ENCODE measurements at regions not wholly inside any gene's neighbourhood (a gene's known extent, or its start where the extent isn't known, plus 50 kb on each side); places are given as distances from the start of the nearest gene placed in this dataset.
"Not testable (repeated sequence)": the region's sequence is repeated elsewhere in the genome, so short reads cannot be mapped to it uniquely, and the experiment has no call there.

DNA sequence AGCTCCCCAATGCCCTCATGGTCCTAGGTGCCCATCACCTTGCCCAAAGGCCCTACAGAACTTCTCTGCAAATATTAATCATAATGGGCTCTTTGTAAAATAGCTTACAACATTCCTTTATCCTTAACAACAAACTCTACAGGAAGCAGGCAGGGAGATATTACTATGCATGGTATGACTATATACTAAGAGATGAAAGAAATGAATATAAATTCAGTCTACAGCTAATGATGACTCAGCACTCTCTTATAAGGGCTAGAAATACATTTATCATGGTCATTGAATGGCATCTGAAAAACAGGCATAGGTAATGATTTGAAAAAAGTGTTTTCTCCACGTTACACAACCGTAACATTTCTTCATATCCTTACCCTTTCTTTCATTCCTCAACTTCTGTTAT is 254.8 kb upstream of the DSEL start:
- peaks cover 8% of the 10 kb centered on the region for H3K4me1 Mint-ChIP-seq (ENCODE audit: unreplicated experiment)
- H3K27ac Mint-ChIP-seq (ENCODE audit: unreplicated experiment) = no peak overlapping the region
- H3K4me3 Mint-ChIP-seq (ENCODE audit: unreplicated experiment) = no peak overlapping the region
- H3K36me3 Mint-ChIP-seq (ENCODE audit: unreplicated experiment) = no peaks in the 10 kb centered on the region
- H3K27me3 Mint-ChIP-seq (ENCODE audit: unreplicated experiment) = no peaks in the 10 kb centered on the region
- peaks cover 5% of the 10 kb centered on the region for H3K9me3 Mint-ChIP-seq (ENCODE audit: unreplicated experiment)
- DNase-seq (ENCODE audit: extremely low spot score, unreplicated experiment) = no peak
- TF ChIP-seq, protein P1, sequence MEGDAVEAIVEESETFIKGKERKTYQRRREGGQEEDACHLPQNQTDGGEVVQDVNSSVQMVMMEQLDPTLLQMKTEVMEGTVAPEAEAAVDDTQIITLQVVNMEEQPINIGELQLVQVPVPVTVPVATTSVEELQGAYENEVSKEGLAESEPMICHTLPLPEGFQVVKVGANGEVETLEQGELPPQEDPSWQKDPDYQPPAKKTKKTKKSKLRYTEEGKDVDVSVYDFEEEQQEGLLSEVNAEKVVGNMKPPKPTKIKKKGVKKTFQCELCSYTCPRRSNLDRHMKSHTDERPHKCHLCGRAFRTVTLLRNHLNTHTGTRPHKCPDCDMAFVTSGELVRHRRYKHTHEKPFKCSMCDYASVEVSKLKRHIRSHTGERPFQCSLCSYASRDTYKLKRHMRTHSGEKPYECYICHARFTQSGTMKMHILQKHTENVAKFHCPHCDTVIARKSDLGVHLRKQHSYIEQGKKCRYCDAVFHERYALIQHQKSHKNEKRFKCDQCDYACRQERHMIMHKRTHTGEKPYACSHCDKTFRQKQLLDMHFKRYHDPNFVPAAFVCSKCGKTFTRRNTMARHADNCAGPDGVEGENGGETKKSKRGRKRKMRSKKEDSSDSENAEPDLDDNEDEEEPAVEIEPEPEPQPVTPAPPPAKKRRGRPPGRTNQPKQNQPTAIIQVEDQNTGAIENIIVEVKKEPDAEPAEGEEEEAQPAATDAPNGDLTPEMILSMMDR (IDR thresholded peaks at IDR 0.05) = no peak

DNA sequence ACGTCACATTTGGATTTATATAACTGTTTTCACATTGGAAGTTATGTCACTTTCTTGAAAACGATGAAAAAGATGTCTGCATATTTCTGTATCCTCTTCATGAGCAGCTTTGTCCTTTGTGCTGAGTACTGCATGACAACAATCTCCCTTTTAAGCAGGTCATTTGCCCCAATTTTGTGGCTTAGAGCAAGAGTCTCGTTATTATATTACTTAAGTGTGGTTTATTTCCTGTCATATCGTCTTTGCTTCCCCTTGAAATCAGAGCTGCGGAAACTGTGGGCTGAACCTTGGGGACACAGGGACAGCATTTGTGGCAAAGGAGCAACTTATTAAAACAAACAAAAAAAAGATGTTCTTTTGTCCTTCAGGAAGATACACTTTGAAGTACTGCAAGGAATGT is 254.0 kb upstream of the DSEL start:
- no peaks in the 10 kb centered on the region for H3K36me3 Mint-ChIP-seq (ENCODE audit: unreplicated experiment)
- peaks cover 5% of the 10 kb centered on the region for H3K9me3 Mint-ChIP-seq (ENCODE audit: unreplicated experiment)
- H3K27me3 Mint-ChIP-seq (ENCODE audit: unreplicated experiment) = no peaks in the 10 kb centered on the region

DNA sequence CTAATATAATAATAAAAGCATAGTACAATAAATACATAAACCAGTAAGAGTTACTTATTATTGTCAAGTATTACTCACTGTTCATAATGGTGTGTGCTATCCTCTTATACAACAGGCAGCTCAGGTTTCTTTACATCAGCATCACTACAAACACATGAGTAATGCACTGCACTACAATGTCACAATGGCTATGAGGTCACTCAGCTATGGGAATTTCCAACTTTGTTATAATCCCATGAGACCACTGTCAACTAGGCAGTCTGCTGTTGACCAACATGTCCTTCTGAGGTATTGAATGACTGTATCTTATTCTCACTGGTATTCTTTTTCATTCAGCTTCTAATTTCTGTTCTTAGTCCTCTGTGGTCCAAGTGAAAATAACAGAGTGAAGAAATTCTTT is 250.4 kb upstream of the DSEL start:
- Mint-ChIP-seq H3K9me3 (ENCODE audit: unreplicated experiment) (peaks cover 5% of the 10 kb centered on the region), H3K4me1 (ENCODE audit: unreplicated experiment) (peaks cover 8% of the 10 kb centered on the region), H3K4me3 (ENCODE audit: unreplicated experiment) (no peak overlapping the region), H3K36me3 (ENCODE audit: unreplicated experiment) (no peaks in the 10 kb centered on the region), H3K27ac (ENCODE audit: unreplicated experiment) (no peak overlapping the region), H3K27me3 (ENCODE audit: unreplicated experiment) (no peaks in the 10 kb centered on the region)
- DNase-seq (ENCODE audit: extremely low spot score, unreplicated experiment) = no peak
- TF ChIP-seq, protein P1 (IDR thresholded peaks at IDR 0.05) = no peak

More for the DNA sequence above, 254.0 kb upstream of the DSEL start:
- Mint-ChIP-seq H3K4me3 (ENCODE audit: unreplicated experiment) (no peak overlapping the region), H3K4me1 (ENCODE audit: unreplicated experiment) (peaks cover 8% of the 10 kb centered on the region), H3K27ac (ENCODE audit: unreplicated experiment) (no peak overlapping the region)
- DNase-seq (ENCODE audit: extremely low spot score, unreplicated experiment) = no peak
- TF ChIP-seq, protein P1 (IDR thresholded peaks at IDR 0.05) = no peak

DNA sequence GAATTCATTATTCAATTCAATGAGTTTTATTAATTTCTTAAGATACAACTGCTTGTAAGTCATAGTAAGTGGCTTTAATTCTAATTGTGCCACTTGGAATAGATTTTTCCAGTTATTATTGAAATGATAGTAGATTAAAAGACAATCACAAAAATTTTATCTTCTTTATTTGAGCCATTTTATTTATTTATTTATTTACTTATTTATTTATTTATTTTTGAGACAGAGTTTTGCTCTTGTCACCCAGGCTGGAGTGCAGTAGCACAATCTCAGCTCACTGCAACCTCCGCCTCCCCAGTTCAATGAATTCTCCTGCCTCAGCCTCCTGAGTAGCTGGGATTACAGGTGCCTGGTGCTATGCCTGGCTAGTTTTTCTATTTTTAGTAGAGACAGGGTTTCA is 235.7 kb upstream of the DSEL start:
- Mint-ChIP-seq H3K4me1 (ENCODE audit: unreplicated experiment) (peaks cover 11% of the 10 kb centered on the region), H3K9me3 (ENCODE audit: unreplicated experiment) (peaks cover 14% of the 10 kb centered on the region)
- not testable (repeated sequence) for H3K27ac Mint-ChIP-seq (ENCODE audit: unreplicated experiment); DNase-seq (ENCODE audit: extremely low spot score, unreplicated experiment); H3K36me3 Mint-ChIP-seq (ENCODE audit: unreplicated experiment); H3K27me3 Mint-ChIP-seq (ENCODE audit: unreplicated experiment); H3K4me3 Mint-ChIP-seq (ENCODE audit: unreplicated experiment)

DNA sequence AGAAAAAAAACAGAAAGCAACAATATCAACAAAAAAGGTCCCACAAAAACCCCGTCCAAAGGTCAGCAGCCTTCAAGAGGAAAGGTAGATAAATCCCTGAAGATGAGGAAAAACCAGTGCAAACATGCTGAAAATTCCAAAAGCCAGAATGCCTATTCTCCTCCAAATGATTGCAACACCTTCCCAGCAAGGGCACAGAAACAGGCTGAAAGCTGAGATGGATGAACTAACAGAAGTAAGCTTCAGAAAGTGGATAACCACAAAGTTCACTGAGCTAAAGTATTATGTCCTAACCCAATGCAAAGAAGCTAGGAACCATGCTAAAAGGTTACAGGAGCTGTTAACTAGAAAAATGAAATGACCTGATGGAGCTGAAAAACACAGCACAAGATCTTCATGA is 226.4 kb upstream of the DSEL start:
- Mint-ChIP-seq H3K9me3 (ENCODE audit: unreplicated experiment) (peaks cover 42% of the 10 kb centered on the region), H3K4me3 (ENCODE audit: unreplicated experiment) (no peak overlapping the region), H3K4me1 (ENCODE audit: unreplicated experiment) (no peaks in the 10 kb centered on the region), H3K27ac (ENCODE audit: unreplicated experiment) (no peak overlapping the region), H3K36me3 (ENCODE audit: unreplicated experiment) (peaks cover 16% of the 10 kb centered on the region), H3K27me3 (ENCODE audit: unreplicated experiment) (no peaks in the 10 kb centered on the region)
- TF ChIP-seq, protein P1 (IDR thresholded peaks at IDR 0.05) = no peak
- no peak for DNase-seq (ENCODE audit: extremely low spot score, unreplicated experiment)

DNA sequence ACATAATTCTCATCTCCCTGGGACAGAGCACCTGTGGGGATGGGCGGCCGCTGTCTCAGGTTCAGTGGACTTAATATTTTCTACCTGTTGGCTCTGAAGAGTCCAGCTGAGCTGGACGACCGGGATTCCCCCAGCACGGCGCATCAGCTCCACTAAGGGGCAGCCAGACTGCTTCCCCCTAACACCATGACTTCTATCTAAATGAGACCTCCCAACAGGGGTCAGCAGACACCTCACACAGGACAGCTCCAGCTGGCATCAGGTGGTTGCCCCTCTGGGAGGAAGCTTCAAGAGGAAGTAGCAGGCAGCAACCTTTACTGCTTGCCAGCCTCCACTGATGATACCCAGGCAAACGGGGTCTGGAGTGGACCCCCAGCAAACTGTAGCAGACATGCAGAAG is 226.0 kb upstream of the DSEL start:
- Mint-ChIP-seq H3K4me1 (ENCODE audit: unreplicated experiment) (no peaks in the 10 kb centered on the region), H3K9me3 (ENCODE audit: unreplicated experiment) (peaks cover 38% of the 10 kb centered on the region), H3K27me3 (ENCODE audit: unreplicated experiment) (no peaks in the 10 kb centered on the region)

More for the DNA sequence above, 226.0 kb upstream of the DSEL start:
- H3K4me3 Mint-ChIP-seq (ENCODE audit: unreplicated experiment) = no peak overlapping the region
- peaks cover 16% of the 10 kb centered on the region for H3K36me3 Mint-ChIP-seq (ENCODE audit: unreplicated experiment)
- DNase-seq (ENCODE audit: extremely low spot score, unreplicated experiment) = no peak
- TF ChIP-seq, protein P1 (IDR thresholded peaks at IDR 0.05) = no peak
- H3K27ac Mint-ChIP-seq (ENCODE audit: unreplicated experiment) = no peak overlapping the region
